GM18907 (cell line): ENCODE measurements at regions not wholly inside any gene's neighbourhood (a gene's known extent, or its start where the extent isn't known, plus 50 kb on each side); places are given as distances from the start of the nearest gene placed in this dataset.

Experiments
- ATAC-seq: cut with Tn5 transposase; IDR thresholded peaks from one replicate; pipeline ENCODE4 v1.9.1; 2021; ENCODE audit warnings: mild to moderate bottlenecking, moderate library complexity; ENCODE audit not compliant: unreplicated experiment

- ATAC-seq, result no peak
Measured at GRCh38 chr5:130731839-130732238, 433.2 kb downstream of the HINT1 start.

- no peak for ATAC-seq
Measured at GRCh38 chr5:130729541-130729940, 435.5 kb downstream of the HINT1 start.

- no peak for ATAC-seq
Measured at GRCh38 chr5:130727830-130728229, 437.2 kb downstream of the HINT1 start.

GRCh38 chr5:130724658-130725057 lies 440.4 kb downstream of the HINT1 start:
- no peak for ATAC-seq

- no peak for ATAC-seq
Measured at GRCh38 chr5:130720355-130720754, 444.7 kb downstream of the HINT1 start.

DNA sequence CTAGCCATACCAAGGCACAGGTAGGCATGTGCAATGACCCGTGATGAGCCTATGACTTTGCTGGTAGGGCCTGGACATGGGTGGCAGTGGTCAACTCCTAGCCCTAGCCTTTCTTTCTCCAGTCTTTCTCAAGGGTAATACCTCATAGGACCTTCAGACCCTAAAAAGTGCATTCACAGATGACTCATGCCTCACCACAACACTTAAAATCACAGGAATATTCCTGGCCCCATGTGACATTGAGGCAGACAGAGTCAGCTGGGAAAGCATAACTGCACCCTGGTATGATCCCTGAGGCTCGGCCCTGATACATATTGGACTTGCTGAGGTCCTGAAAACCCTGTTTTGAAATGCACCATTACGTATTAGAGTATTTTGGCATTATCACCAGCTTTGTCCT lies 449.5 kb downstream of the HINT1 start:
- no peak for ATAC-seq

- ATAC-seq, result no peak
Measured at GRCh38 chr5:130714200-130714599, 450.9 kb downstream of the HINT1 start.

DNA sequence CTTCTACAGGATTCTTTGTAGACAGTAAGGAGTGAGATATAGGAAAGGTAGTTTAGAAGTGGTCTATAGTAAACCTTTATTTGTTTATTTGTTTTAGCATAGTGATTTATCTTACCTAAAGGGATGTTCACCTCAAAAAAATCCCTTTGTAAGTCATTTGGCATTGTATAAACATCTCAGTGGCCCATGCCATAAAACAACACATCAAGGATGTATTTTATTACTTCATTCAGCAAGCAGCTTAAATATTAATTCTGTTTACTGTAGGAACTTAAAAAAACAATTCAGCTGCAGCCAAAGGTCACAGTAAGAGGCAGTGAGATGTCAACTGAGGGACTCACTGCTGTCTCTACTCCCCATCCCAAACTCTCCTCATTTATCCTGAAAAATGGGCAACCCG lies 452.7 kb downstream of the HINT1 start:
- no peak for ATAC-seq

DNA sequence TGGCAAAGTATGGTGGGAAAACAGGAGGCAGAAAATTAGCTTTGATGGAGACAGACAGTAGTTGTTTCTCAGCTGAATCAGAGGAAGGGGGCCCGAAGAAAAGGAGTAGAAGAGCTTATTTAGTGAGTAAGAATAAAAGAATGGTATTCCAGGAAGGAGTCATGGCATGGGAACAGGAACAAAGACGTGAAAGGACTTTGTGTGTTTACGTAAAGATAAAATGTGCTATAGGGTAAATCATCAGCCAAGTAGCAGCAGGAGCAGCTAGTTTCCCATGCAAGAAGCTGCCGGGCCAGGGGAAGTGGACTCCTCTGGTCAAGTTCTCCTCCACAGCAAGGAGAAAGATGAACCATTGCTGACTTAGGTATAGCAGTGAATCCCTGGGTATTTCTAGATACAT lies 454.5 kb downstream of the HINT1 start:
- ATAC-seq, result no peak

DNA sequence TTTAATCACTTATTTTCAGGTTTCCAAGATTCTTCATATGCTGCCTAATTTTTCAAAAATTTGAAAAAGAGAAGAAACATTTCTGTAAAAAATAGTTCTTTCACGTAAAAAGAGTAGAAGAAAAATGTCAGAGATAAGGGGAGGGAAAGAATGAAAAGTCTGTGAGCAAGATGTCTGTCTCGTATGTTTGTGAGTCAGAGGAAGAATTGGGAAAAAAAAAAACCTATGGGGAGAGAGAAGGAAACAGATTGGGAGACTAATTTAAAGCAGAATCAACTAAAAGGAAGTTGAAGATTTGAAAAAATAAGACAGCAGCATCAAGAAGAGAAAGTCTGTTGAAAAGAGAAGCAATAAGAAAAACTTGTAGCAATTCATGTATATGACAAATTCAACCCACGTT lies 456.3 kb downstream of the HINT1 start:
- no peak for ATAC-seq

GRCh38 chr5:130706696-130707095 lies 458.4 kb downstream of the HINT1 start:
- no peak for ATAC-seq

- no peak for ATAC-seq
Measured at GRCh38 chr5:130705368-130705767, 459.7 kb downstream of the HINT1 start.

GRCh38 chr5:130693509-130693908 lies 471.5 kb downstream of the HINT1 start:
- no peak for ATAC-seq

- no peak for ATAC-seq
Measured at GRCh38 chr5:130692770-130693169, 472.3 kb downstream of the HINT1 start.

GRCh38 chr5:130689831-130690230 lies 475.2 kb downstream of the HINT1 start:
- no peak for ATAC-seq

DNA sequence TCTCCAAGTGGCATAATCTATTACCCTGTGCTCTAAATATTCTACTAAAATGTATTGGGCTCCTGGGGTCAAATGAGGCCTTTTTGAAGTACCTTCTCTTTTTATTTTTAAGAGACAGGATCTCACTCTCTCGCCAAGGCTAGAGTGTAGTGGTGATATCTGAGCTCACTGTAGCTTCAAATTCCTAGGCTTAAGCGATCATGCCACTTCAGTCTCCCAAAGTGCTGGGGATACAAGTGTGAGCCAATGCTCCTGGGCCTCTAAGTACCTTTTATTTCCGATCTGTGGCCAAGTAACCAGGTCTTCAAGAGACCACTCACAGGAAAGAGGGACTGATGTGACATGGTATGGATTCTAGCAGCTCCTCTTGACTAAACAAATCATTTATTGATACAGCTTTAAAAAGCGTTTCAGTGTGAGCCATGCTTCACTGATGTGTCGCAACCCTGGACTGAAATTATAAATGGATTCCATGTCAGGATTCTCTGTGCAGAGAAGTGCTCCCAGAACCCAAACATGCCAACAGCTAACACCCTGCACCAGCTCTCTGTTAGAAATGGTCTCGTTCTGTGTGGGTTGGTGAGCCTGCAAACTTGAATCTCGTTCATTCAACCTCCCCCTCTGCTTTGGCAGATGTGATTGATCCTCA lies 477.8 kb downstream of the HINT1 start:
- no peak for ATAC-seq

DNA sequence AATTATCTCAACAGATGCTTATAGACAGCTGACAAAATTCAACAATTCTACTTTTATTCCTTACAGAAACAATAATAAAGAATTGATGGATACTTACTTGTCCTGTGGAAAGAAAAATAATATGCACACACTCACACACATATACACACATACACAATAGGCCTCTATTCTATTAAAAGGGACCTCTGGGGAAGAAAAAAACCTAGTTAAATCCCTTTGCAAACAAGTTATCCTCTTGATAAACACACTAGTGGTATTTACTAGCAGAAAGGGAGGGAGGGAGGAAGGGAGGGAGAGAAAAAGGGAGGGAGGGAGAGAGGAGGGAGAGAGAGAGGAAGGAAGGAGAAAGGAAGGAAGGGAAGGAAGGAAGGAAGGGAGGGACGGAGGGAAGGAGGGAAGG lies 486.4 kb downstream of the HINT1 start:
- ATAC-seq, result no peak

- ATAC-seq, result no peak
Measured at GRCh38 chr5:130666462-130666861, 498.6 kb downstream of the HINT1 start.

DNA sequence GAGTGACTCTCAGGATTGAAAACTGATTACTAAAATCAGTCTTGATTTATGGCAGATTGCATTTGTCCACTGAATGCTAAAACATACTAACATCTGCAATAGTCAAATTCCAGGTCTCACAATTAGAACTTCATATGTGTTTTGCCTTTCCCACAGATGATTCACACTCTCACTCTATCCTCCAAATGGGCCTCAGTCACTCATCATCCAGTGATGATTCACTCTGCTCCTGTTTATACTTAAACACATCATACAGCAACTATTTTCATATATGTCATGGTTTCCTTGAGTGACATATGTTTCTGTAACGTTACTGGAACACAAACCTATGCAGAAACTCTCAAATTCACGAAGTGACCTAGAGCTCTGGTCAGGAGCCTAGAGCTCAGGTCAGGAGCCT lies 512.9 kb downstream of the HINT1 start:
- ATAC-seq, result no peak

DNA sequence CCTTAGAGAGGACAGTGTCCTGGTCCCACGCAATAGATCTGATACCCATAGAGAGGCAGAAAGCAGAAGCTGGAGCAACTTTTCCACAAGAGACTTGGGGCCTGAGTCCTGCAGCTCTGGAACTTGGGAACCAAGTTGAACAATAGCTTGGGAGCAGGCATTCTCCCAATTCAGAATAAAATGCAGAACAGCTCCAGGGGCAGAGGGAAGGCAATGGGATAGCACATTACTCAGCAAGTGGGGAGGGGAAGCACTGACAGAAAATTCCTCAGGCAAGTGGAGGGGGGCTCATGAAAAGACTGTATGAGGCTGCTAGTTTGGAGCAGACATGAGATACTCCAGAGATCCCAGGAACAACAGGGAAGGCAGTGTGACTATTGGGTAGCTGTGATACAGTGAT lies 513.6 kb downstream of the HINT1 start:
- no peak for ATAC-seq

GRCh38 chr5:130643321-130643720 lies 521.7 kb downstream of the HINT1 start:
- ATAC-seq, result no peak

GRCh38 chr5:130642461-130642860 lies 522.6 kb downstream of the HINT1 start:
- no peak for ATAC-seq

- no peak for ATAC-seq
Measured at GRCh38 chr5:130627145-130627544, 537.9 kb downstream of the HINT1 start.
